HEK293 (cell line): ENCODE measurements at regions not wholly inside any gene's neighbourhood (a gene's known extent, or its start where the extent isn't known, plus 50 kb on each side); places are given as distances from the start of the nearest gene placed in this dataset.

Experiments
- CTCF ChIA-PET: fragments of 350-600 bp; formaldehyde crosslinking; extraction: SDS; loops from one replicate; lab custom pipeline; 2021; ENCODE audit warnings: antibody characterized with exemption; lab: Yijun Ruan, JAX
- POLR2A ChIA-PET: fragments of 300-600 bp; formaldehyde crosslinking; extraction: SDS; loops from one replicate; lab custom pipeline; 2020; ENCODE audit warnings: antibody characterized with exemption, inconsistent platforms; lab: Yijun Ruan, JAX
- H3K27ac ChIP-seq: fragments of 200-500 bp; sonication (Bioruptor generic); 2 replicates; pipeline ENCODE4 v1.5.1; 2014; ENCODE audit warnings: low read depth, low read length, control low read depth, inconsistent platforms; ENCODE audit errors: extremely low read depth
- H3K36me3 ChIP-seq, 2 experiments: fragments of 200-500 bp in 1 of 2; sonication (Bioruptor generic) in 1 of 2; 1 replicate in 1 of 2; 2 replicates in 1 of 2; pipeline ENCODE4 v1.5.1; 2014 to 2017; ENCODE audit warnings: inconsistent platforms in 2 of 2, low read length in 2 of 2; ENCODE audit not compliant: control insufficient read depth in 2 of 2, insufficient read depth in 1 of 2
- H3K4me1 ChIP-seq: fragments of 200-500 bp; sonication (Bioruptor generic); 2 replicates; pipeline ENCODE4 v1.5.1; 2014; ENCODE audit warnings: mild to moderate bottlenecking, low read length, inconsistent platforms; ENCODE audit not compliant: control insufficient read depth, insufficient read depth
- H3K4me3 ChIP-seq: 2 replicates; pipeline ENCODE4 v1.5.1; 2011; ENCODE audit warnings: low read depth, mild to moderate bottlenecking, control low read depth, low read length, moderate library complexity
- H3K9me3 ChIP-seq: fragments of 200-500 bp; sonication (Bioruptor generic); 2 replicates; pipeline ENCODE4 v1.5.1; 2014; ENCODE audit warnings: low read depth, low read length, inconsistent platforms; ENCODE audit not compliant: control insufficient read depth, insufficient read depth
- AEBP2 ChIP-seq: fragments of 450-650 bp; formaldehyde crosslinking; IDR thresholded peaks from 2 replicates; pipeline ENCODE4 v1.5.1; 2016; ENCODE audit warnings: missing biosample characterization, missing genetic modification characterization, borderline replicate concordance
- GLI2 ChIP-seq: fragments of 450-650 bp; formaldehyde crosslinking; IDR thresholded peaks from 2 replicates; pipeline ENCODE4; 2017; ENCODE audit warnings: missing biosample characterization, missing genetic modification characterization, low read depth, borderline replicate concordance
- MEIS1 ChIP-seq: sonication (generic); formaldehyde crosslinking; IDR thresholded peaks from 2 replicates; pipeline ENCODE4 v1.8.1; 2022; ENCODE audit warnings: missing genetic modification reagents, mild to moderate bottlenecking, borderline replicate concordance
- MYNN ChIP-seq: fragments of 450-650 bp; formaldehyde crosslinking; IDR thresholded peaks from 2 replicates; pipeline ENCODE4 v1.5.1; 2016; ENCODE audit warnings: missing biosample characterization, missing genetic modification characterization, borderline replicate concordance
- REST ChIP-seq: fragments of 450-650 bp; formaldehyde crosslinking; IDR thresholded peaks from 2 replicates; pipeline ENCODE4 v1.5.1; 2016; ENCODE audit warnings: missing biosample characterization, missing genetic modification characterization
- SP3 ChIP-seq: fragments of 450-650 bp; formaldehyde crosslinking; IDR thresholded peaks from 2 replicates; pipeline ENCODE4 v1.5.1; 2016; ENCODE audit warnings: missing biosample characterization, missing genetic modification characterization
- ZBTB8A ChIP-seq: fragments of 450-650 bp; formaldehyde crosslinking; IDR thresholded peaks from 2 replicates; pipeline ENCODE4 v1.5.1; 2016; ENCODE audit warnings: missing biosample characterization, missing genetic modification characterization
- ZNF140 ChIP-seq: fragments of 450-650 bp; formaldehyde crosslinking; IDR thresholded peaks from 2 replicates; pipeline ENCODE4 v1.5.1; 2016; ENCODE audit warnings: missing biosample characterization, missing genetic modification characterization
- ZNF169 ChIP-seq: fragments of 450-650 bp; formaldehyde crosslinking; IDR thresholded peaks from 2 replicates; pipeline ENCODE4 v1.5.1; 2016; ENCODE audit warnings: missing biosample characterization, missing genetic modification characterization
- ZNF239 ChIP-seq: fragments of 450-650 bp; formaldehyde crosslinking; IDR thresholded peaks from 2 replicates; pipeline ENCODE4 v1.5.1; 2016; ENCODE audit warnings: missing biosample characterization, missing genetic modification characterization
- ZNF292 ChIP-seq: fragments of 450-650 bp; formaldehyde crosslinking; IDR thresholded peaks from 2 replicates; pipeline ENCODE4 v1.5.1; 2016; ENCODE audit warnings: low read depth, missing biosample characterization, missing genetic modification characterization, borderline replicate concordance
- ZNF324 ChIP-seq: fragments of 450-650 bp; formaldehyde crosslinking; IDR thresholded peaks from 2 replicates; pipeline ENCODE4 v1.5.1; 2016; ENCODE audit warnings: missing biosample characterization, missing genetic modification characterization
- ZNF394 ChIP-seq: fragments of 450-650 bp; formaldehyde crosslinking; IDR thresholded peaks from 2 replicates; pipeline ENCODE4 v1.5.1; 2016; ENCODE audit warnings: missing biosample characterization, missing genetic modification characterization, mild to moderate bottlenecking, moderate library complexity, borderline replicate concordance
- ZNF426 ChIP-seq: fragments of 450-650 bp; formaldehyde crosslinking; IDR thresholded peaks from 2 replicates; pipeline ENCODE4 v1.5.1; 2017; ENCODE audit warnings: missing biosample characterization, missing genetic modification characterization, mild to moderate bottlenecking, inconsistent platforms, moderate library complexity
- ZNF433 ChIP-seq: fragments of 450-650 bp; formaldehyde crosslinking; IDR thresholded peaks from 2 replicates; pipeline ENCODE4 v1.5.1; 2016; ENCODE audit warnings: missing biosample characterization, missing genetic modification characterization, low read depth
- ZNF510 ChIP-seq: fragments of 450-650 bp; formaldehyde crosslinking; IDR thresholded peaks from 2 replicates; pipeline ENCODE4 v1.5.1; 2018; ENCODE audit warnings: mild to moderate bottlenecking, missing genetic modification characterization, missing biosample characterization; ENCODE audit not compliant: insufficient replicate concordance
- ZNF560 ChIP-seq: fragments of 450-650 bp; formaldehyde crosslinking; IDR thresholded peaks from 2 replicates; pipeline ENCODE4 v1.5.1; 2017; ENCODE audit warnings: missing biosample characterization, missing genetic modification characterization, borderline replicate concordance
- ZNF660 ChIP-seq: fragments of 450-650 bp; IDR thresholded peaks from 2 replicates; pipeline ENCODE4 v1.5.1; 2018; ENCODE audit warnings: missing biosample characterization, mild to moderate bottlenecking, missing genetic modification characterization
- ZNF664 ChIP-seq: fragments of 450-650 bp; formaldehyde crosslinking; IDR thresholded peaks from 2 replicates; pipeline ENCODE4 v1.5.1; 2016; ENCODE audit warnings: missing biosample characterization, missing genetic modification characterization
- ZNF791 ChIP-seq: fragments of 450-650 bp; formaldehyde crosslinking; IDR thresholded peaks from 2 replicates; pipeline ENCODE4 v1.5.1; 2016; ENCODE audit warnings: missing biosample characterization, missing genetic modification characterization
- ZNF837 ChIP-seq: fragments of 450-650 bp; formaldehyde crosslinking; IDR thresholded peaks from 2 replicates; pipeline ENCODE4 v1.5.1; 2016; ENCODE audit warnings: missing biosample characterization, missing genetic modification characterization
- ZSCAN23 ChIP-seq: fragments of 450-650 bp; formaldehyde crosslinking; IDR thresholded peaks from 2 replicates; pipeline ENCODE4 v1.5.1; 2016; ENCODE audit warnings: missing biosample characterization, missing genetic modification characterization
- ZSCAN30 ChIP-seq: fragments of 450-650 bp; IDR thresholded peaks from 2 replicates; pipeline ENCODE4 v1.5.1; 2018; ENCODE audit warnings: missing biosample characterization, mild to moderate bottlenecking, missing genetic modification characterization, moderate library complexity
- TF ChIP-seq, protein P1 (sequence below): fragments of 450-650 bp; formaldehyde crosslinking; conservative IDR thresholded peaks from 2 replicates; pipeline ENCODE4 v1.5.1; 2016; ENCODE audit warnings: low read depth, missing biosample characterization, missing genetic modification characterization
- TF ChIP-seq, protein P2 (sequence below): fragments of 450-650 bp; formaldehyde crosslinking; IDR thresholded peaks from 2 replicates; pipeline ENCODE4 v1.5.1; 2016; ENCODE audit warnings: missing biosample characterization, missing genetic modification characterization
- TF ChIP-seq, protein P3 (sequence below): fragments of 450-650 bp; formaldehyde crosslinking; IDR thresholded peaks from 2 replicates; pipeline ENCODE4 v1.5.1; 2016; ENCODE audit warnings: missing biosample characterization, missing genetic modification characterization

DNA sequence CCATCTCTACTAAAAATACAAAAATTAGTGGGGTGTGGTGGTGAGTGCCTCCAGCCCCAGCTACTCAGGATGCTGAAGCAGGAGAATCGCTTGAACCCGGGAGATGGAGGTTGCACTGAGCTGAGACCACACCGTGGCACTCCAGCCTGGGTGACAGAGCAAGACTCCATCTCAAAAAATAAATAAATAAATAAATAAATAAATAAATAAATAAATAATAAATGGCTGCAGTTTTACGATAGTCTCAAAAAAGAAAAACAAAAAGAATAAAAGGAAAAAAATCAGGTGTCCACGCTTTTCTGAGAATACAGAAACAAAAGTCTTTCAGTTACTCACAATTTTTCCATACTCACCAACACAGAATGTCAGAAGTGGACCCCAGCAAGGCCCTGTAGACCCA is 138.4 kb downstream of the ATL2 start (continued):
- TF ChIP-seq, protein P1, sequence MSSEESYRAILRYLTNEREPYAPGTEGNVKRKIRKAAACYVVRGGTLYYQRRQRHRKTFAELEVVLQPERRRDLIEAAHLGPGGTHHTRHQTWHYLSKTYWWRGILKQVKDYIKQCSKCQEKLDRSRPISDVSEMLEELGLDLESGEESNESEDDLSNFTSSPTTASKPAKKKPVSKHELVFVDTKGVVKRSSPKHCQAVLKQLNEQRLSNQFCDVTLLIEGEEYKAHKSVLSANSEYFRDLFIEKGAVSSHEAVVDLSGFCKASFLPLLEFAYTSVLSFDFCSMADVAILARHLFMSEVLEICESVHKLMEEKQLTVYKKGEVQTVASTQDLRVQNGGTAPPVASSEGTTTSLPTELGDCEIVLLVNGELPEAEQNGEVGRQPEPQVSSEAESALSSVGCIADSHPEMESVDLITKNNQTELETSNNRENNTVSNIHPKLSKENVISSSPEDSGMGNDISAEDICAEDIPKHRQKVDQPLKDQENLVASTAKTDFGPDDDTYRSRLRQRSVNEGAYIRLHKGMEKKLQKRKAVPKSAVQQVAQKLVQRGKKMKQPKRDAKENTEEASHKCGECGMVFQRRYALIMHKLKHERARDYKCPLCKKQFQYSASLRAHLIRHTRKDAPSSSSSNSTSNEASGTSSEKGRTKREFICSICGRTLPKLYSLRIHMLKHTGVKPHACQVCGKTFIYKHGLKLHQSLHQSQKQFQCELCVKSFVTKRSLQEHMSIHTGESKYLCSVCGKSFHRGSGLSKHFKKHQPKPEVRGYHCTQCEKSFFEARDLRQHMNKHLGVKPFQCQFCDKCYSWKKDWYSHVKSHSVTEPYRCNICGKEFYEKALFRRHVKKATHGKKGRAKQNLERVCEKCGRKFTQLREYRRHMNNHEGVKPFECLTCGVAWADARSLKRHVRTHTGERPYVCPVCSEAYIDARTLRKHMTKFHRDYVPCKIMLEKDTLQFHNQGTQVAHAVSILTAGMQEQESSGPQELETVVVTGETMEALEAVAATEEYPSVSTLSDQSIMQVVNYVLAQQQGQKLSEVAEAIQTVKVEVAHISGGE (tag by site-specific recombination), result peak; percentile 68
- TF ChIP-seq REST (tag by site-specific recombination), result peak; percentile 79
- TF ChIP-seq ZNF433 (tag by site-specific recombination), result peak; percentile 52; the same call in 1 of the 2 replicates
- peak; percentile 77 for TF ChIP-seq ZNF426 (tag by site-specific recombination)
- peak; percentile 23; the same call in 1 of the 2 replicates for TF ChIP-seq SP3 (tag by site-specific recombination)
- TF ChIP-seq ZNF791 (tag by site-specific recombination), result 0 out of 2 replicates have a peak, but pooled peaks have one; percentile 35
- TF ChIP-seq ZNF510, result peak; percentile 72
- TF ChIP-seq ZNF560 (tag by site-specific recombination), result peak; percentile 78
- 0 out of 2 replicates have a peak, but pooled peaks have one; percentile 43 for TF ChIP-seq ZNF292
- peak; percentile 67 for TF ChIP-seq ZBTB8A
- TF ChIP-seq, protein P2, sequence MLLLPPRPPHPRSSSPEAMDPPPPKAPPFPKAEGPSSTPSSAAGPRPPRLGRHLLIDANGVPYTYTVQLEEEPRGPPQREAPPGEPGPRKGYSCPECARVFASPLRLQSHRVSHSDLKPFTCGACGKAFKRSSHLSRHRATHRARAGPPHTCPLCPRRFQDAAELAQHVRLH (tag by site-specific recombination), result 0 out of 2 replicates have a peak, but pooled peaks have one; percentile 46
- TF ChIP-seq GLI2, result peak; percentile 16; the same call in 1 of the 2 replicates
- peak; percentile 41; the same call in 1 of the 2 replicates for TF ChIP-seq ZNF664 (tag by site-specific recombination)
- TF ChIP-seq ZNF394 (tag by site-specific recombination), result peak; percentile 88; the same call in 1 of the 2 replicates
- 0 out of 2 replicates have a peak, but pooled peaks have one; percentile 23 for TF ChIP-seq AEBP2 (tag by site-specific recombination)
- peak; percentile 79 for TF ChIP-seq ZNF140 (tag by site-specific recombination)

DNA sequence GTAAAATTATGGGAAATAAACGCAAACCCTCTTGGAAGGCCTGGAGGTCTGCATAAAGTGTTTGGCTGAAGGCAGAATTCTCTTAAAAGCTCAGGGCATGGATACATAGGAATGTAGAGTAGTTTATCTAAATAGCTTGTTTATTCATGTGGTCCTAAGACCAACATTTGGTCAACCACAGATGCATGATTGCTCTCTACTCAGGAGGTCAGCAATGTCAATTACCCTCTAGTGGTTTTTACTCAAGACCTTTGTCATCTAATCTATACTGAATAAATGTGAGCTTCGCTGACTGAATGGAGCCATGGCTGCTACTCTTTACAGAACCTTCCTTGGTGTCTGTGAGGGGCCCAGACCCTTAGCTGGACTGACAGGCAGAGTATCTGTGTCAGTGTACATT is 139.8 kb downstream of the ATL2 start:
- H3K4me1 ChIP-seq, result no peaks in the 10 kb centered on the region
- no peak overlapping the region for H3K4me3 ChIP-seq
- H3K27ac ChIP-seq, result no peak overlapping the region
- no peaks in the 10 kb centered on the region for H3K36me3 ChIP-seq
- ChIA-PET POLR2A (no interaction called here), CTCF (interaction anchor here (0.7 kb wide), 1 partner anchor 257 kb away, joined by 4 read pairs; no protein-coding TSS in a partner anchor)
- H3K9me3 ChIP-seq, result no peaks in the 10 kb centered on the region
- TF ChIP-seq, protein P3, sequence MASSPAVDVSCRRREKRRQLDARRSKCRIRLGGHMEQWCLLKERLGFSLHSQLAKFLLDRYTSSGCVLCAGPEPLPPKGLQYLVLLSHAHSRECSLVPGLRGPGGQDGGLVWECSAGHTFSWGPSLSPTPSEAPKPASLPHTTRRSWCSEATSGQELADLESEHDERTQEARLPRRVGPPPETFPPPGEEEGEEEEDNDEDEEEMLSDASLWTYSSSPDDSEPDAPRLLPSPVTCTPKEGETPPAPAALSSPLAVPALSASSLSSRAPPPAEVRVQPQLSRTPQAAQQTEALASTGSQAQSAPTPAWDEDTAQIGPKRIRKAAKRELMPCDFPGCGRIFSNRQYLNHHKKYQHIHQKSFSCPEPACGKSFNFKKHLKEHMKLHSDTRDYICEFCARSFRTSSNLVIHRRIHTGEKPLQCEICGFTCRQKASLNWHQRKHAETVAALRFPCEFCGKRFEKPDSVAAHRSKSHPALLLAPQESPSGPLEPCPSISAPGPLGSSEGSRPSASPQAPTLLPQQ (tag by site-specific recombination), result no peak
- no peak for TF ChIP-seq ZNF169 (tag by site-specific recombination)
- no peak for TF ChIP-seq ZNF791 (tag by site-specific recombination)
- no peak for TF ChIP-seq SP3 (tag by site-specific recombination)
- no peak for TF ChIP-seq ZNF324 (tag by site-specific recombination)
- no peak for TF ChIP-seq ZNF239 (tag by site-specific recombination)
- TF ChIP-seq MEIS1 (CRISPR knock-in tag), result no peak
- no peak for TF ChIP-seq ZNF837
- TF ChIP-seq ZSCAN23 (tag by site-specific recombination), result no peak
- TF ChIP-seq ZNF660 (tag by site-specific recombination), result no peak
- TF ChIP-seq MYNN, result no peak
- TF ChIP-seq ZSCAN30 (tag by site-specific recombination), result no peak
